H9 (cell line): ENCODE measurements at regions not wholly inside any gene's neighbourhood (a gene's known extent, or its start where the extent isn't known, plus 50 kb on each side); places are given as distances from the start of the nearest gene placed in this dataset.

Source experiments
- DNase-seq: peaks from one replicate; pipeline ENCODE4 v3.0.0-alpha.2; 2017
- H2AFZ ChIP-seq: one replicate; pipeline ENCODE4 v1.6.1; 2013; ENCODE audit warnings: mild to moderate bottlenecking, low read length, control low read depth, moderate library complexity
- H2AK5ac ChIP-seq: 2 replicates; pipeline ENCODE4 v1.6.1; 2013; ENCODE audit warnings: low read length, control low read depth, mixed read lengths; ENCODE audit not compliant: insufficient read length
- H2BK120ac ChIP-seq: one replicate; pipeline ENCODE4 v1.6.1; 2013; ENCODE audit warnings: low read depth, mild to moderate bottlenecking, low read length, control low read depth, inconsistent platforms; ENCODE audit not compliant: poor library complexity, severe bottlenecking
- H2BK12ac ChIP-seq: 2 replicates; pipeline ENCODE4 v1.6.1; 2013; ENCODE audit warnings: low read length, control low read depth, mixed read lengths, low read depth; ENCODE audit not compliant: insufficient read length
- H2BK15ac ChIP-seq: 2 replicates; pipeline ENCODE4 v1.6.1; 2013; ENCODE audit warnings: low read depth, low read length, control low read depth
- H2BK20ac ChIP-seq: one replicate; pipeline ENCODE4 v1.6.1; 2013; ENCODE audit warnings: low read depth, mild to moderate bottlenecking, low read length, control low read depth, inconsistent platforms; ENCODE audit not compliant: poor library complexity, severe bottlenecking
- H2BK5ac ChIP-seq: 2 replicates; pipeline ENCODE4 v1.6.1; 2013; ENCODE audit warnings: low read length, control low read depth, mixed read lengths; ENCODE audit not compliant: insufficient read length
- H3K14ac ChIP-seq: 2 replicates; pipeline ENCODE4 v1.6.1; 2013; ENCODE audit warnings: low read length, control low read depth; ENCODE audit not compliant: insufficient read depth
- H3K18ac ChIP-seq: 2 replicates; pipeline ENCODE4 v1.6.1; 2013; ENCODE audit warnings: low read depth, mild to moderate bottlenecking, mixed read lengths, low read length, control low read depth; ENCODE audit not compliant: insufficient read length
- H3K23ac ChIP-seq: 2 replicates; pipeline ENCODE4 v1.6.1; 2013; ENCODE audit warnings: low read length, control low read depth, mixed read lengths, low read depth; ENCODE audit not compliant: insufficient read length
- H3K23me2 ChIP-seq: 2 replicates; pipeline ENCODE4 v1.6.1; 2013; ENCODE audit warnings: low read depth, mild to moderate bottlenecking, mixed read lengths, low read length, control low read depth; ENCODE audit not compliant: insufficient read length, poor library complexity, severe bottlenecking
- H3K27ac ChIP-seq: 2 replicates; pipeline ENCODE4 v1.5.1; 2013; ENCODE audit warnings: low read length, control low read depth, mixed read lengths, low read depth; ENCODE audit not compliant: insufficient read length
- H3K27me3 ChIP-seq: 2 replicates; pipeline ENCODE4 v1.6.1; 2013; ENCODE audit warnings: low read length, control low read depth, inconsistent platforms; ENCODE audit not compliant: insufficient read depth
- H3K4ac ChIP-seq: 2 replicates; pipeline ENCODE4 v1.6.1; 2013; ENCODE audit warnings: low read depth, mild to moderate bottlenecking, control low read depth, inconsistent platforms, low read length, moderate library complexity
- H3K4me1 ChIP-seq: 2 replicates; pipeline ENCODE4 v1.6.1; 2013; ENCODE audit warnings: low read length, control low read depth, inconsistent platforms; ENCODE audit not compliant: insufficient read depth
- H3K4me2 ChIP-seq: 2 replicates; pipeline ENCODE4 v1.6.1; 2013; ENCODE audit warnings: low read length, control low read depth, mixed read lengths; ENCODE audit not compliant: insufficient read length, insufficient read depth
- H3K56ac ChIP-seq: 2 replicates; pipeline ENCODE4 v1.6.1; 2013; ENCODE audit warnings: low read depth, mild to moderate bottlenecking, mixed read lengths, low read length, control low read depth; ENCODE audit not compliant: insufficient read length
- H3K79me1 ChIP-seq: 2 replicates; pipeline ENCODE4 v1.6.1; 2013; ENCODE audit warnings: low read depth, mild to moderate bottlenecking, moderate library complexity, low read length, control low read depth, inconsistent platforms; ENCODE audit not compliant: insufficient read depth, poor library complexity, severe bottlenecking
- H3K79me2 ChIP-seq: 2 replicates; pipeline ENCODE4 v1.6.1; 2013; ENCODE audit warnings: low read length, control low read depth, inconsistent platforms; ENCODE audit not compliant: insufficient read depth
- H3K9ac ChIP-seq: 2 replicates; pipeline ENCODE4 v1.6.1; 2013; ENCODE audit warnings: low read length, control low read depth, mixed read lengths; ENCODE audit not compliant: insufficient read length; ENCODE audit errors: extremely low read depth
- H3K9me3 ChIP-seq: one replicate; pipeline ENCODE4 v1.6.1; 2013; ENCODE audit warnings: low read depth, low read length, inconsistent platforms; ENCODE audit not compliant: control insufficient read depth
- H3T11ph ChIP-seq: one replicate; pipeline ENCODE4 v1.6.1; 2013; ENCODE audit warnings: mild to moderate bottlenecking, low read length, control low read depth, inconsistent platforms
- H4K20me1 ChIP-seq: one replicate; pipeline ENCODE4 v1.6.1; 2013; ENCODE audit not compliant: control insufficient read depth, insufficient read length, insufficient read depth
- H4K5ac ChIP-seq: 2 replicates; pipeline ENCODE4 v1.6.1; 2013; ENCODE audit warnings: low read depth, mild to moderate bottlenecking, mixed read lengths, low read length, control low read depth; ENCODE audit not compliant: insufficient read length
- H4K8ac ChIP-seq: replicated peaks from 2 replicates; pipeline ENCODE4 v1.6.1; 2013; ENCODE audit warnings: low read length, control low read depth, mixed read lengths, low read depth; ENCODE audit not compliant: insufficient read length
- H4K91ac ChIP-seq: 2 replicates; pipeline ENCODE4 v1.6.1; 2013; ENCODE audit warnings: low read depth, mild to moderate bottlenecking, moderate library complexity, mixed read lengths, low read length, control low read depth; ENCODE audit not compliant: insufficient read length
- H3K27ac Mint-ChIP-seq, 3 experiments: 2 replicates in 2 of 3; 3 replicates in 1 of 3; pipeline ENCODE4 v1.8.0; 2020 to 2021; ENCODE audit warnings: mixed read lengths in 3 of 3, mild to moderate bottlenecking in 1 of 3, moderate library complexity in 1 of 3
- H3K27me3 Mint-ChIP-seq: 2 replicates; pipeline ENCODE4 v1.8.0; 2021; ENCODE audit warnings: low read depth, mild to moderate bottlenecking, moderate library complexity, mixed read lengths
- H3K36me3 Mint-ChIP-seq, 3 experiments: 2 replicates in 2 of 3; 3 replicates in 1 of 3; pipeline ENCODE4 v1.8.0; 2020 to 2021; ENCODE audit warnings: low read depth in 3 of 3, mixed read lengths in 3 of 3; ENCODE audit not compliant: insufficient read depth in 1 of 3
- H3K4me1 Mint-ChIP-seq, 2 experiments: 2 replicates each; pipeline ENCODE4 v1.8.0; 2020; ENCODE audit warnings: mixed read lengths in 2 of 2
- H3K4me3 Mint-ChIP-seq, 2 experiments: 2 replicates in 1 of 2; 3 replicates in 1 of 2; pipeline ENCODE4 v1.8.0; 2020 to 2021; ENCODE audit warnings: mild to moderate bottlenecking in 2 of 2, mixed read lengths in 2 of 2, moderate library complexity in 1 of 2
- H3K9me3 Mint-ChIP-seq, 2 experiments: 2 replicates in 1 of 2; 3 replicates in 1 of 2; pipeline ENCODE4 v1.8.0; 2020; ENCODE audit warnings: mild to moderate bottlenecking in 2 of 2, mixed read lengths in 2 of 2, moderate library complexity in 1 of 2
- CTCF ChIP-seq: fragments of 200-600 bp; sonication (generic); conservative IDR thresholded peaks from 3 replicates; pipeline ENCODE4 v1.8.0; 2021; ENCODE audit warnings: antibody characterized with exemption, mild to moderate bottlenecking
- WGBS: extraction: QIAGEN DNeasy Blood & Tissue Kit; methylation state at CpG from one replicate; pipeline ENCODE4 v1.1.7; 2013; ENCODE audit warnings: missing lambda C conversion rate, low lambda C conversion rate, mixed read lengths; ENCODE audit not compliant: insufficient read length; ENCODE audit errors: extremely low coverage; 5-methylcytosine and 5-hydroxymethylcytosine counted together

- Mint-ChIP-seq H3K9me3 (no peaks in the 10 kb centered on the region), H3K27ac (no peak overlapping the region), H3K4me1 (peaks cover 17 to 22% of the 10 kb centered on the region in 2 experiments), H3K27me3 (no peaks in the 10 kb centered on the region), H3K36me3 (no peaks in the 10 kb centered on the region), H3K4me3 (no peak overlapping the region)
- Histone ChIP-seq H4K20me1 (no peaks in the 10 kb centered on the region), H3K18ac (no peak overlapping the region), H3K4me1 (no peaks in the 10 kb centered on the region), H3T11ph (no peak overlapping the region), H3K56ac (no peak overlapping the region), H3K27me3 (no peaks in the 10 kb centered on the region), H4K5ac (no peak overlapping the region), H4K8ac (no peak overlapping the region), H4K91ac (no peak overlapping the region), H3K79me1 (no peaks in the 10 kb centered on the region), H2BK15ac (no peak overlapping the region), H3K23ac (no peak overlapping the region), H2AFZ (no peak overlapping the region), H3K14ac (no peak overlapping the region), H3K23me2 (no peaks in the 10 kb centered on the region), H2BK120ac (no peak overlapping the region), H3K9me3 (no peaks in the 10 kb centered on the region), H3K27ac (no peak overlapping the region), H3K79me2 (no peaks in the 10 kb centered on the region), H3K4me2 (no peak overlapping the region), H3K4ac (no peak overlapping the region), H2BK5ac (no peak overlapping the region), H2AK5ac (no peak overlapping the region), H3K9ac (no peak overlapping the region), H2BK12ac (no peak overlapping the region), H2BK20ac (no peak overlapping the region)
- no peak for TF ChIP-seq CTCF
- no peak for DNase-seq
- no CpG with 5 or more reads among the region's 7 CpGs for WGBS
Observed at GRCh38 chr9:85246541-85246940, 495.2 kb downstream of the AGTPBP1 start.
